Fibroblast of pulmonary artery (primary cell): ENCODE measurements at regions not wholly inside any gene's neighbourhood (a gene's known extent, or its start where the extent isn't known, plus 50 kb on each side); places are given as distances from the start of the nearest gene placed in this dataset.
"Not testable (repeated sequence)": the region's sequence is repeated elsewhere in the genome, so short reads cannot be mapped to it uniquely, and the experiment has no call there.

Experiments
- DNase-seq: peaks from one replicate; pipeline ENCODE4 v3.0.0-alpha.2; 2010; ENCODE audit warnings: low read depth
- H3K4me3 ChIP-seq: replicated peaks from 2 replicates; pipeline ENCODE4 v1.5.1; 2011; ENCODE audit warnings: low read depth, mild to moderate bottlenecking, control low read depth, low read length, moderate library complexity
- CTCF ChIP-seq: IDR thresholded peaks from 2 replicates; pipeline ENCODE4 v1.5.1; 2011; ENCODE audit warnings: mild to moderate bottlenecking, control low read depth, low read length, inconsistent platforms; ENCODE audit errors: missing control alignments

- TF ChIP-seq CTCF, result no peak
- H3K4me3 ChIP-seq, result no peak overlapping the region
- DNase-seq, result peak; percentile 61
These were observed 72.3 kb upstream of the SRRM3 start for GRCh38 chr7:76129366-76129765.

GRCh38 chr7:76129836-76130235 lies 71.9 kb upstream of the SRRM3 start:
- DNase-seq, result no peak
- H3K4me3 ChIP-seq, result no peak overlapping the region
- TF ChIP-seq CTCF, result no peak

GRCh38 chr7:76130661-76131060 lies 71.0 kb upstream of the SRRM3 start:
- not testable (repeated sequence) for H3K4me3 ChIP-seq
- DNase-seq, result peak; percentile 76
- TF ChIP-seq CTCF, result peak; percentile 59

- H3K4me3 ChIP-seq, DNase-seq: not testable (repeated sequence)
These were observed 69.8 kb upstream of the SRRM3 start for GRCh38 chr7:76131887-76132286.

GRCh38 chr7:76133164-76133775 lies 68.4 kb upstream of the SRRM3 start:
- no peak overlapping the region for H3K4me3 ChIP-seq
- TF ChIP-seq CTCF, result no peak
- DNase-seq, result no peak

GRCh38 chr7:76133839-76134238 lies 67.9 kb upstream of the SRRM3 start:
- DNase-seq, result no peak
- no peak overlapping the region for H3K4me3 ChIP-seq
- no peak for TF ChIP-seq CTCF

GRCh38 chr7:76135263-76135662 lies 66.4 kb upstream of the SRRM3 start:
- not testable (repeated sequence) for H3K4me3 ChIP-seq, DNase-seq

- H3K4me3 ChIP-seq, DNase-seq: not testable (repeated sequence)
These were observed 63.0 kb upstream of the SRRM3 start for GRCh38 chr7:76138577-76139313.
